Stimulated activated CD4-positive, alpha-beta T cell treated with anti-CD3 and anti-CD28 coated beads, Interleukin-4, amount 100 ng/mL, for 1 hour (primary cell): ENCODE measurements at regions not wholly inside any gene's neighbourhood (a gene's known extent, or its start where the extent isn't known, plus 50 kb on each side); places are given as distances from the start of the nearest gene placed in this dataset.
"Not testable (repeated sequence)": the region's sequence is repeated elsewhere in the genome, so short reads cannot be mapped to it uniquely, and the experiment has no call there.

Source experiments
- DNase-seq: peaks from one replicate; pipeline ENCODE4 v3.0.0-alpha.2; 2020

GRCh38 chr3:118146658-118147375, 887.8 kb downstream of the IGSF11 start:
- no peak for DNase-seq

GRCh38 chr3:118151164-118151563, 883.5 kb downstream of the IGSF11 start:
- no peak for DNase-seq

- DNase-seq = not testable (repeated sequence)
Observed at GRCh38 chr3:118162627-118163588, 871.7 kb downstream of the IGSF11 start.

GRCh38 chr3:118165413-118165812, 869.2 kb downstream of the IGSF11 start:
- DNase-seq = no peak

GRCh38 chr3:118167571-118167970, 867.1 kb downstream of the IGSF11 start:
- no peak for DNase-seq

- no peak for DNase-seq
Observed at GRCh38 chr3:118168175-118168574, 866.5 kb downstream of the IGSF11 start.

- DNase-seq = no peak
Observed at GRCh38 chr3:118171236-118171852, 863.3 kb downstream of the IGSF11 start.

GRCh38 chr3:118180853-118181252, 853.8 kb downstream of the IGSF11 start:
- no peak for DNase-seq

GRCh38 chr3:118181274-118181673, 853.4 kb downstream of the IGSF11 start:
- DNase-seq = no peak

GRCh38 chr3:118186051-118186450, 848.6 kb downstream of the IGSF11 start:
- DNase-seq = no peak

GRCh38 chr3:118187221-118187620, 847.4 kb downstream of the IGSF11 start:
- DNase-seq = no peak

GRCh38 chr3:118196183-118196582, 838.5 kb downstream of the IGSF11 start:
- no peak for DNase-seq

GRCh38 chr3:118199044-118199443, 835.6 kb downstream of the IGSF11 start:
- no peak for DNase-seq

GRCh38 chr3:118204052-118204656, 830.5 kb downstream of the IGSF11 start:
- DNase-seq = no peak

- DNase-seq = no peak
Observed at GRCh38 chr3:118207271-118207670, 827.4 kb downstream of the IGSF11 start.

GRCh38 chr3:118208642-118209041, 826.0 kb downstream of the IGSF11 start:
- no peak for DNase-seq

GRCh38 chr3:118213892-118214291, 820.8 kb downstream of the IGSF11 start:
- no peak for DNase-seq

- DNase-seq = no peak
Observed at GRCh38 chr3:118226206-118226605, 808.4 kb downstream of the IGSF11 start.

- DNase-seq = no peak
Observed at GRCh38 chr3:118227191-118227590, 807.5 kb downstream of the IGSF11 start.

GRCh38 chr3:118228151-118228550, 806.5 kb downstream of the IGSF11 start:
- DNase-seq = no peak

- DNase-seq = no peak
Observed at GRCh38 chr3:118229196-118229595, 805.5 kb downstream of the IGSF11 start.

- DNase-seq = no peak
Observed at GRCh38 chr3:118231578-118231977, 803.1 kb downstream of the IGSF11 start.

GRCh38 chr3:118239253-118239652, 795.4 kb downstream of the IGSF11 start:
- DNase-seq = no peak
